Neural cell (in vitro differentiated cells): ENCODE measurements at regions not wholly inside any gene's neighbourhood (a gene's known extent, or its start where the extent isn't known, plus 50 kb on each side); places are given as distances from the start of the nearest gene placed in this dataset.

ENCODE experiments used
- H2AFZ ChIP-seq: fragments of 200-600, 300-800 bp; sonication (generic), shearing (Covaris generic); 2 replicates; pipeline ENCODE4 v1.6.0; 2014; ENCODE audit warnings: low read depth, mild to moderate bottlenecking, antibody characterized with exemption, low read length, moderate library complexity
- H3F3A ChIP-seq: fragments of 200-600 bp; shearing (Covaris generic); 2 replicates; pipeline ENCODE4 v1.6.1; 2016; ENCODE audit warnings: mild to moderate bottlenecking, moderate library complexity, mixed read lengths, antibody characterized with exemption, low read length; ENCODE audit not compliant: insufficient read depth, poor library complexity, severe bottlenecking
- H3K27ac ChIP-seq: fragments of 200-600, 300-800 bp; sonication (generic), shearing (Covaris generic); 2 replicates; pipeline ENCODE4 v1.5.1; 2014; ENCODE audit warnings: mild to moderate bottlenecking, low read length, moderate library complexity
- H3K27me3 ChIP-seq: fragments of 300-800, 200-600 bp; sonication (generic), shearing (Covaris generic); 2 replicates; pipeline ENCODE4 v1.6.0; 2014; ENCODE audit warnings: mild to moderate bottlenecking, low read depth, low read length, moderate library complexity; ENCODE audit not compliant: insufficient read depth
- H3K36me3 ChIP-seq: fragments of 300-800, 200-600 bp; sonication (generic), shearing (Covaris generic); 2 replicates; pipeline ENCODE4 v1.5.1; 2014; ENCODE audit warnings: mild to moderate bottlenecking, antibody characterized with exemption, low read length, moderate library complexity; ENCODE audit not compliant: insufficient read depth
- H3K4me2 ChIP-seq: fragments of 300-800, 200-600 bp; sonication (generic), shearing (Covaris generic); 2 replicates; pipeline ENCODE4 v1.6.0; 2014; ENCODE audit warnings: mild to moderate bottlenecking, low read length
- H3K4me3 ChIP-seq: fragments of 300-800, 200-600 bp; sonication (generic), shearing (Covaris generic); 2 replicates; pipeline ENCODE4 v1.5.1; 2014; ENCODE audit warnings: mild to moderate bottlenecking, low read length, moderate library complexity
- H3K79me2 ChIP-seq: fragments of 200-600 bp; shearing (Covaris generic); replicated peaks from 2 replicates; pipeline ENCODE4 v1.6.0; 2014; ENCODE audit warnings: mild to moderate bottlenecking, low read length, moderate library complexity; ENCODE audit not compliant: insufficient read depth
- H3K9ac ChIP-seq: fragments of 300-800, 200-600 bp; sonication (generic), shearing (Covaris generic); 2 replicates; pipeline ENCODE4 v1.6.1; 2016; ENCODE audit warnings: mild to moderate bottlenecking, low read length, mixed read lengths
- H3K9me2 ChIP-seq: fragments of 200-600 bp; shearing (Covaris generic); 2 replicates; pipeline ENCODE4 v1.6.1; 2016; ENCODE audit warnings: mild to moderate bottlenecking, low read length, mixed read lengths; ENCODE audit not compliant: insufficient read depth
- H3K9me3 ChIP-seq: fragments of 200-600, 300-800 bp; sonication (generic), shearing (Covaris generic); 2 replicates; pipeline ENCODE4 v1.6.1; 2016; ENCODE audit warnings: mild to moderate bottlenecking, mixed run types, low read length, moderate library complexity, mixed read lengths
- H4K20me1 ChIP-seq: fragments of 200-600 bp; shearing (Covaris generic); 2 replicates; pipeline ENCODE4 v1.6.1; 2016; ENCODE audit warnings: mild to moderate bottlenecking, mixed run types; ENCODE audit not compliant: insufficient read depth
- EP300 ChIP-seq: fragments of 450-650 bp; conservative IDR thresholded peaks from 2 replicates; pipeline ENCODE4 v1.6.1; 2014; ENCODE audit warnings: antibody characterized with exemption, mild to moderate bottlenecking, moderate library complexity; ENCODE audit not compliant: poor library complexity, severe bottlenecking
- EZH2 ChIP-seq: fragments of 200-600, 300-800 bp; shearing (Covaris generic), sonication (generic); IDR thresholded peaks from 2 replicates; pipeline ENCODE4 v1.6.1; 2014; ENCODE audit warnings: antibody characterized with exemption, low read length, borderline replicate concordance, mild to moderate bottlenecking; ENCODE audit not compliant: insufficient read depth, poor library complexity, severe bottlenecking
- MXI1 ChIP-seq: fragments of 450-650 bp; conservative IDR thresholded peaks from 2 replicates; pipeline ENCODE4 v1.6.1; 2014; ENCODE audit warnings: antibody characterized with exemption, mild to moderate bottlenecking; ENCODE audit not compliant: poor library complexity, severe bottlenecking
- POLR2AphosphoS5 ChIP-seq: IDR thresholded peaks from 2 replicates; pipeline ENCODE4 v1.6.1; 2012
- RAD21 ChIP-seq: fragments of 450-650 bp; conservative IDR thresholded peaks from 2 replicates; pipeline ENCODE4 v1.6.1; 2014; ENCODE audit warnings: antibody characterized with exemption, mild to moderate bottlenecking, moderate library complexity
- SMC3 ChIP-seq: fragments of 450-650 bp; conservative IDR thresholded peaks from 2 replicates; pipeline ENCODE4 v1.6.1; 2014; ENCODE audit warnings: antibody characterized with exemption, mild to moderate bottlenecking, moderate library complexity; ENCODE audit not compliant: poor library complexity
- TAF1 ChIP-seq: IDR thresholded peaks from 2 replicates; pipeline ENCODE4 v1.6.1; 2012; ENCODE audit warnings: low read depth
- TF ChIP-seq, protein P1 (sequence below): IDR thresholded peaks from 2 replicates; pipeline ENCODE4 v1.6.1; 2012; ENCODE audit warnings: borderline replicate concordance
- TF ChIP-seq, protein P2 (sequence below): fragments of 450-650 bp; IDR thresholded peaks from 2 replicates; pipeline ENCODE4 v1.5.1; 2014; ENCODE audit warnings: antibody characterized with exemption, mild to moderate bottlenecking, moderate library complexity; ENCODE audit not compliant: poor library complexity, severe bottlenecking

- no peaks in the 10 kb centered on the region for H3K36me3 ChIP-seq
- H3K27ac ChIP-seq: no peak overlapping the region
- H3K27me3 ChIP-seq: no peaks in the 10 kb centered on the region
- TF ChIP-seq TAF1: no peak
- no peak overlapping the region for H3K9ac ChIP-seq
- no peaks in the 10 kb centered on the region for H3K9me3 ChIP-seq
- H3F3A ChIP-seq: no peaks in the 10 kb centered on the region
- no peaks in the 10 kb centered on the region for H3K9me2 ChIP-seq
- H4K20me1 ChIP-seq: no peaks in the 10 kb centered on the region
- H2AFZ ChIP-seq: no peak overlapping the region
- H3K79me2 ChIP-seq: no peaks in the 10 kb centered on the region
- H3K4me3 ChIP-seq: no peak overlapping the region
- H3K4me2 ChIP-seq: no peak overlapping the region
Observed at GRCh38 chr2:193250389-193250788, 1055.7 kb upstream of the TMEFF2 start.

DNA sequence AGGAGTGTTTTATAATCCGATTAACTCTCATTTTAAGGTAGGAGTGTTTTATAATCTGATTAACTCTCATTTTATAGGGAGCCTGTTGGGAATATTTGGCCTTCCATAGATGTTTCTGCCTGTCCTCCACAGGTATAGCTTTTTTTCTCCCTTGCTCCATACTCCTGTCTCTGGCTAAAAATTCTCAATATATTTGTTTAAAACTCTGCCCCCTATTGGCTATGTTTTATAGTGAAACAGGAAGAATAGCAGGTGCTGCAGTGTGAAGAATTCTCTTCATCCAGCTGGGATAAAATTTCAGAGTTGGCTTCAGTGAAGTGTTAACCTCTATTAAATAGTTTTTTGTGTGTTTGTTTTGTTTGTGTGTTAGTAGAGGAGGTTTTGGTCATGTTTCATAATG, 1046.0 kb upstream of the TMEFF2 start:
- Histone ChIP-seq H3K4me2 (no peak overlapping the region), H4K20me1 (no peaks in the 10 kb centered on the region), H3K79me2 (no peaks in the 10 kb centered on the region), H3K9me3 (no peaks in the 10 kb centered on the region), H3K9me2 (no peaks in the 10 kb centered on the region), H3F3A (no peaks in the 10 kb centered on the region), H3K27ac (no peak overlapping the region), H3K9ac (no peak overlapping the region), H3K4me3 (no peak overlapping the region), H3K27me3 (no peaks in the 10 kb centered on the region), H2AFZ (no peak overlapping the region), H3K36me3 (no peaks in the 10 kb centered on the region)
- no peak for TF ChIP-seq MXI1
- TF ChIP-seq, protein P1, sequence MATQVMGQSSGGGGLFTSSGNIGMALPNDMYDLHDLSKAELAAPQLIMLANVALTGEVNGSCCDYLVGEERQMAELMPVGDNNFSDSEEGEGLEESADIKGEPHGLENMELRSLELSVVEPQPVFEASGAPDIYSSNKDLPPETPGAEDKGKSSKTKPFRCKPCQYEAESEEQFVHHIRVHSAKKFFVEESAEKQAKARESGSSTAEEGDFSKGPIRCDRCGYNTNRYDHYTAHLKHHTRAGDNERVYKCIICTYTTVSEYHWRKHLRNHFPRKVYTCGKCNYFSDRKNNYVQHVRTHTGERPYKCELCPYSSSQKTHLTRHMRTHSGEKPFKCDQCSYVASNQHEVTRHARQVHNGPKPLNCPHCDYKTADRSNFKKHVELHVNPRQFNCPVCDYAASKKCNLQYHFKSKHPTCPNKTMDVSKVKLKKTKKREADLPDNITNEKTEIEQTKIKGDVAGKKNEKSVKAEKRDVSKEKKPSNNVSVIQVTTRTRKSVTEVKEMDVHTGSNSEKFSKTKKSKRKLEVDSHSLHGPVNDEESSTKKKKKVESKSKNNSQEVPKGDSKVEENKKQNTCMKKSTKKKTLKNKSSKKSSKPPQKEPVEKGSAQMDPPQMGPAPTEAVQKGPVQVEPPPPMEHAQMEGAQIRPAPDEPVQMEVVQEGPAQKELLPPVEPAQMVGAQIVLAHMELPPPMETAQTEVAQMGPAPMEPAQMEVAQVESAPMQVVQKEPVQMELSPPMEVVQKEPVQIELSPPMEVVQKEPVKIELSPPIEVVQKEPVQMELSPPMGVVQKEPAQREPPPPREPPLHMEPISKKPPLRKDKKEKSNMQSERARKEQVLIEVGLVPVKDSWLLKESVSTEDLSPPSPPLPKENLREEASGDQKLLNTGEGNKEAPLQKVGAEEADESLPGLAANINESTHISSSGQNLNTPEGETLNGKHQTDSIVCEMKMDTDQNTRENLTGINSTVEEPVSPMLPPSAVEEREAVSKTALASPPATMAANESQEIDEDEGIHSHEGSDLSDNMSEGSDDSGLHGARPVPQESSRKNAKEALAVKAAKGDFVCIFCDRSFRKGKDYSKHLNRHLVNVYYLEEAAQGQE: no peak
- no peak for TF ChIP-seq RAD21
- no peak for TF ChIP-seq SMC3
- no peak for TF ChIP-seq POLR2AphosphoS5
- no peak for TF ChIP-seq EZH2
- no peak for TF ChIP-seq EP300
- TF ChIP-seq, protein P2, sequence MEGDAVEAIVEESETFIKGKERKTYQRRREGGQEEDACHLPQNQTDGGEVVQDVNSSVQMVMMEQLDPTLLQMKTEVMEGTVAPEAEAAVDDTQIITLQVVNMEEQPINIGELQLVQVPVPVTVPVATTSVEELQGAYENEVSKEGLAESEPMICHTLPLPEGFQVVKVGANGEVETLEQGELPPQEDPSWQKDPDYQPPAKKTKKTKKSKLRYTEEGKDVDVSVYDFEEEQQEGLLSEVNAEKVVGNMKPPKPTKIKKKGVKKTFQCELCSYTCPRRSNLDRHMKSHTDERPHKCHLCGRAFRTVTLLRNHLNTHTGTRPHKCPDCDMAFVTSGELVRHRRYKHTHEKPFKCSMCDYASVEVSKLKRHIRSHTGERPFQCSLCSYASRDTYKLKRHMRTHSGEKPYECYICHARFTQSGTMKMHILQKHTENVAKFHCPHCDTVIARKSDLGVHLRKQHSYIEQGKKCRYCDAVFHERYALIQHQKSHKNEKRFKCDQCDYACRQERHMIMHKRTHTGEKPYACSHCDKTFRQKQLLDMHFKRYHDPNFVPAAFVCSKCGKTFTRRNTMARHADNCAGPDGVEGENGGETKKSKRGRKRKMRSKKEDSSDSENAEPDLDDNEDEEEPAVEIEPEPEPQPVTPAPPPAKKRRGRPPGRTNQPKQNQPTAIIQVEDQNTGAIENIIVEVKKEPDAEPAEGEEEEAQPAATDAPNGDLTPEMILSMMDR: no peak
- TF ChIP-seq TAF1: no peak

- Histone ChIP-seq H3K4me3 (no peak overlapping the region), H3K9me2 (no peaks in the 10 kb centered on the region), H3K36me3 (no peaks in the 10 kb centered on the region), H3F3A (no peaks in the 10 kb centered on the region), H4K20me1 (no peaks in the 10 kb centered on the region), H3K9me3 (no peaks in the 10 kb centered on the region), H3K27me3 (no peaks in the 10 kb centered on the region), H3K79me2 (no peaks in the 10 kb centered on the region), H2AFZ (no peak overlapping the region), H3K27ac (no peak overlapping the region), H3K4me2 (no peak overlapping the region), H3K9ac (no peak overlapping the region)
- TF ChIP-seq EZH2: no peak
- no peak for TF ChIP-seq RAD21
- no peak for TF ChIP-seq TAF1
- no peak for TF ChIP-seq SMC3
- TF ChIP-seq POLR2AphosphoS5: no peak
- TF ChIP-seq, protein P2: no peak
- TF ChIP-seq MXI1: no peak
Observed at GRCh38 chr2:193231634-193232033, 1036.9 kb upstream of the TMEFF2 start.
